Sigmoid colon (tissue), 4 donors: ENCODE measurements at regions not wholly inside any gene's neighbourhood (a gene's known extent, or its start where the extent isn't known, plus 50 kb on each side); places are given as distances from the start of the nearest gene placed in this dataset.

Experiments used
- POLR2A ChIP-seq, 2 donors: fragments of 450-650 bp; IDR thresholded peaks; one replicate each; pipeline ENCODE4 v1.6.1; 2016; ENCODE audit warnings: antibody characterized with exemption in 2 of 2, mild to moderate bottlenecking in 2 of 2, moderate library complexity in 2 of 2
- POLR2AphosphoS5 ChIP-seq, 4 donors: sonication (generic); formaldehyde crosslinking; IDR thresholded peaks; one replicate each; pipeline ENCODE4 v1.6.1; 2017; ENCODE audit warnings: antibody characterized with exemption in 4 of 4
- TF ChIP-seq, protein P1 (sequence below), 4 experiments: fragments of 450-650 bp in 3 of 4; fragments of 200-600 bp in 1 of 4; IDR thresholded peaks; one replicate each; pipeline ENCODE4 v1.5.1; 2016 to 2019; ENCODE audit warnings: antibody characterized with exemption in 4 of 4, mild to moderate bottlenecking in 3 of 4, moderate library complexity in 2 of 4

DNA sequence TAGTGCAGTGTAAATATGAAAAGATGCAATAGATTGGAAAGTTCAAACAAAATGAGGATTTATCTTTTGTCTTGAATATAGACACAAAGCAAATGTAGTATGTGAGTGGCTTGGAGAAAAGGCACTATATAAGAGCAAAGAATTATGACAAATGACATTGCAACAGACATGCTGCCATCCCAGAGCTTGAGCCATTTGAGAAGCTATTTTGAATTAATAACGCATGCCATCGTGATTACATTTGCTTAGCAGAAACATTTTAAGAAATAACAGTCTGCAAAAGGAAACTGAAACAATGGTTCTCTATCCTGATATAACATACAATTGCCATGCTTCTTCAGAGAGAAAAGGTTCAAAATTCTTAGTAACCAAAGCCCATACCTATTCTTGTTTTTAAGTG lies 677.1 kb downstream of the ZEB2 start:
- TF ChIP-seq POLR2A (IDR thresholded peaks at IDR 0.05) (no peak), POLR2AphosphoS5 (IDR thresholded peaks at IDR 0.05) (no peak)
- TF ChIP-seq, protein P1, sequence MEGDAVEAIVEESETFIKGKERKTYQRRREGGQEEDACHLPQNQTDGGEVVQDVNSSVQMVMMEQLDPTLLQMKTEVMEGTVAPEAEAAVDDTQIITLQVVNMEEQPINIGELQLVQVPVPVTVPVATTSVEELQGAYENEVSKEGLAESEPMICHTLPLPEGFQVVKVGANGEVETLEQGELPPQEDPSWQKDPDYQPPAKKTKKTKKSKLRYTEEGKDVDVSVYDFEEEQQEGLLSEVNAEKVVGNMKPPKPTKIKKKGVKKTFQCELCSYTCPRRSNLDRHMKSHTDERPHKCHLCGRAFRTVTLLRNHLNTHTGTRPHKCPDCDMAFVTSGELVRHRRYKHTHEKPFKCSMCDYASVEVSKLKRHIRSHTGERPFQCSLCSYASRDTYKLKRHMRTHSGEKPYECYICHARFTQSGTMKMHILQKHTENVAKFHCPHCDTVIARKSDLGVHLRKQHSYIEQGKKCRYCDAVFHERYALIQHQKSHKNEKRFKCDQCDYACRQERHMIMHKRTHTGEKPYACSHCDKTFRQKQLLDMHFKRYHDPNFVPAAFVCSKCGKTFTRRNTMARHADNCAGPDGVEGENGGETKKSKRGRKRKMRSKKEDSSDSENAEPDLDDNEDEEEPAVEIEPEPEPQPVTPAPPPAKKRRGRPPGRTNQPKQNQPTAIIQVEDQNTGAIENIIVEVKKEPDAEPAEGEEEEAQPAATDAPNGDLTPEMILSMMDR (IDR thresholded peaks at IDR 0.05), result no peak
